ENCODE measurements at regions not wholly inside any gene's neighbourhood (a gene's known extent, or its start where the extent isn't known, plus 50 kb on each side); places are given as distances from the start of the nearest gene placed in this dataset.
A peak's percentile ranks its signal among the peaks of the same experiment; 100 is the strongest.

DNA sequence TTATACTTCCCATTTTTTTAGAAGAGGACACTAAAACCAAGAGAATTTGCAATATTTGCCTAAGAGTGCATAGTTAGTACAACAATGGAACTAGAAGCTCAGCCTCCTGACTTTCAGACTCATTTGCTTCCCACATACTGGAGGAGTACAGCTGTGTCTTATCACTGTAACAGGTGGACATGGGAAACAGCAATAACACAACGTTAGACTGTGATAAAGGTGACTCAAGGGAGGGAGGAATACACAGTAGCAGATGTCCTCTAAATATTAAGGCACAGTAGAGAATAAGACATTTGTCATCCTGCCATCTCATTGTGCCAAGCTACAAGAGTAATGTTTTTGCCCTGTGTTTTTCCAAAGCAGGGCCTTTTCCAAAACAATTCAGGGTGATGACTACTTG, 55.4 kb upstream of the JAK1 start:
- H2AK5ac ChIP-seq (ENCODE audit: low read depth, low read length): no peak overlapping the region
- no peak overlapping the region for H3K23ac ChIP-seq (ENCODE audit: insufficient read length)
- H3K56ac ChIP-seq (replicated peaks; ENCODE audit: insufficient read length, low read depth, low read length): no peak overlapping the region
- H3K4me2 ChIP-seq (ENCODE audit: insufficient read depth in 1 of 2, low read depth in 2 of 2, low read length in 2 of 2): no peak overlapping the region
- no peak overlapping the region for H3K14ac ChIP-seq (ENCODE audit: insufficient read length)
- H2BK15ac ChIP-seq (ENCODE audit: low read length): 0 out of 2 replicates have a peak overlapping the region, but pooled peaks have one; percentile 10
- H2BK5ac ChIP-seq (ENCODE audit: low read depth, low read length): no peak overlapping the region
- H3K18ac ChIP-seq (ENCODE audit: extremely low read depth, low read length): no peak overlapping the region
- no peaks in the 10 kb centered on the region for H3K79me1 ChIP-seq (ENCODE audit: low read depth, low read length)
- POLR2A ChIA-PET (ENCODE audit: partially characterized antibody): interaction anchor here (1.5 kb wide), 1 partner anchor 10 kb away, joined by 3 read pairs; no protein-coding TSS in a partner anchor
- no peaks in the 10 kb centered on the region for H3K27me3 ChIP-seq (replicated peaks in 1 of 4; ENCODE audit: control insufficient read depth in 3 of 4, extremely low read depth in 1 of 4, insufficient read depth in 3 of 4, low read length in 3 of 4)
- DNase-seq (ENCODE audit: low read depth in 1 of 2, low spot score in 2 of 2): no peak
- CTCF ChIA-PET (ENCODE audit: partially characterized antibody): interaction anchor here (0.7 to 2.6 kb wide), 18 partner anchors 11 to 164 kb away, joined by 3 to 26 read pairs (median 4); no protein-coding TSS in a partner anchor
- H3K79me2 ChIP-seq (ENCODE audit: control insufficient read depth in 1 of 2, insufficient read depth in 2 of 2, low read length in 2 of 2): no peaks in the 10 kb centered on the region
- H3K4me3 ChIP-seq (ENCODE audit: extremely low read depth in 1 of 4, insufficient read depth in 2 of 4, low read depth in 3 of 4, low read length in 4 of 4): no peak overlapping the region
- no peak for FAIRE-seq
- no peaks in the 10 kb centered on the region for H3K4me1 ChIP-seq (replicated peaks in 1 of 4; ENCODE audit: control insufficient read depth in 3 of 4, insufficient read depth in 4 of 4, low read length in 3 of 4)
- no peak overlapping the region for H4K91ac ChIP-seq (replicated peaks; ENCODE audit: insufficient read length, low read length)
- TF ChIP-seq ASH2L (IDR thresholded peaks at IDR 0.05; ENCODE audit: low read length): no peak
- TF ChIP-seq, protein P1, sequence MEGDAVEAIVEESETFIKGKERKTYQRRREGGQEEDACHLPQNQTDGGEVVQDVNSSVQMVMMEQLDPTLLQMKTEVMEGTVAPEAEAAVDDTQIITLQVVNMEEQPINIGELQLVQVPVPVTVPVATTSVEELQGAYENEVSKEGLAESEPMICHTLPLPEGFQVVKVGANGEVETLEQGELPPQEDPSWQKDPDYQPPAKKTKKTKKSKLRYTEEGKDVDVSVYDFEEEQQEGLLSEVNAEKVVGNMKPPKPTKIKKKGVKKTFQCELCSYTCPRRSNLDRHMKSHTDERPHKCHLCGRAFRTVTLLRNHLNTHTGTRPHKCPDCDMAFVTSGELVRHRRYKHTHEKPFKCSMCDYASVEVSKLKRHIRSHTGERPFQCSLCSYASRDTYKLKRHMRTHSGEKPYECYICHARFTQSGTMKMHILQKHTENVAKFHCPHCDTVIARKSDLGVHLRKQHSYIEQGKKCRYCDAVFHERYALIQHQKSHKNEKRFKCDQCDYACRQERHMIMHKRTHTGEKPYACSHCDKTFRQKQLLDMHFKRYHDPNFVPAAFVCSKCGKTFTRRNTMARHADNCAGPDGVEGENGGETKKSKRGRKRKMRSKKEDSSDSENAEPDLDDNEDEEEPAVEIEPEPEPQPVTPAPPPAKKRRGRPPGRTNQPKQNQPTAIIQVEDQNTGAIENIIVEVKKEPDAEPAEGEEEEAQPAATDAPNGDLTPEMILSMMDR (IDR thresholded peaks at IDR 0.05; ENCODE audit: control extremely low read depth in 1 of 3, insufficient read depth in 1 of 3, low read depth in 1 of 3, low read length in 3 of 3): no peak
- no peak for TF ChIP-seq RFX5 (IDR thresholded peaks at IDR 0.05; ENCODE audit: borderline replicate concordance, low read depth, low read length)
- H2BK12ac ChIP-seq (ENCODE audit: low read depth, low read length): no peak overlapping the region
- H3K9ac ChIP-seq (replicated peaks in 1 of 4; ENCODE audit: extremely low read depth in 1 of 4, low read depth in 3 of 4, low read length in 3 of 4): no peak overlapping the region
- H3K23me2 ChIP-seq (ENCODE audit: low read depth, low read length): peaks cover 1% of the 10 kb centered on the region; the same call in 1 of the 2 replicates
- H4K8ac ChIP-seq (ENCODE audit: extremely low read depth, insufficient read depth, low read length): no peak overlapping the region
- no peaks in the 10 kb centered on the region for H3K36me3 ChIP-seq (ENCODE audit: control insufficient read depth in 2 of 4, insufficient read depth in 4 of 4, low read length in 3 of 4)
- no peak overlapping the region for H4K5ac ChIP-seq (ENCODE audit: insufficient read length, low read depth, low read length)
- H4K20me1 ChIP-seq (replicated peaks in 1 of 2; ENCODE audit: control insufficient read depth in 1 of 2, insufficient read depth in 2 of 2, low read length in 2 of 2): no peaks in the 10 kb centered on the region
- H2BK120ac ChIP-seq (replicated peaks; ENCODE audit: low read depth, low read length): no peak overlapping the region
- H3K27ac ChIP-seq (ENCODE audit: low read depth, low read length): no peak overlapping the region
- H2AFZ ChIP-seq (ENCODE audit: low read length): no peak overlapping the region
- WGBS, 2 experiments (ENCODE audit: extremely low coverage in 1 of 2, insufficient coverage in 1 of 2, insufficient read length in 1 of 2, insufficient replicate concordance in 2 of 2, low coverage in 1 of 2, low lambda C conversion rate in 2 of 2, missing lambda C conversion rate in 1 of 2): 77% methylated on average over 1 of the region's 1 CpG; no CpG with 5 or more reads in 1 of the 2 experiments
- H2BK20ac ChIP-seq (ENCODE audit: low read length): no peak overlapping the region
- no peaks in the 10 kb centered on the region; a peak in 1 of 4 replicates for H3K9me3 ChIP-seq (ENCODE audit: insufficient read depth in 2 of 2, low read depth in 1 of 2, low read length in 1 of 2)
- H3K4ac ChIP-seq (replicated peaks; ENCODE audit: insufficient read length, low read depth, low read length): no peak overlapping the region

All from H1 (cell line).